Inflammatory macrophage treated with lipopolysaccharide for 1 hour (primary cell): ENCODE measurements at regions not wholly inside any gene's neighbourhood (a gene's known extent, or its start where the extent isn't known, plus 50 kb on each side); places are given as distances from the start of the nearest gene placed in this dataset.
"Not testable (repeated sequence)": the region's sequence is repeated elsewhere in the genome, so short reads cannot be mapped to it uniquely, and the experiment has no call there.

Experiments used
- DNase-seq, 2 donors: peaks; one replicate each; pipeline ENCODE4 v3.0.0-alpha.2; 2020 to 2022

- no peak for DNase-seq
These were observed 185.8 kb upstream of the ID2 start for GRCh38 chr2:8496079-8496478.

DNA sequence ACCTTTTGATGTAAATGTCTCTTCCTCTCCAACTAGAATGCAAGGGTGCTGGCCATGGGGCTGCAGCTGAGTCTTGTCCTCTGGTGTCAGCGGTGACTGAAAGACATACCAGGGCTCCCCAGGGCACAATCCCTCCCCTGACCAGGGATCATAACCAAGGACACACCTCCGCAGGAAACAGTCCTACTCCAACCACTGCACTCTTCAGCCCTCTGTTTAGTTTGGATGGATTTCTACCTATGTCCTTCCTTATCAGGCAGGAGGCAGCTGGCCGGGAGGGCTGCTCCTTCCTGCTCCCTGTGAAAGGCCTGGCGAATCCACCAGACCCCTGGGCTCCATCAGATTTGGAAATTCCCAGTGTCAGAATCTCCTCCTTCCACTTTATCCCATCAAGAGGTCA is 185.2 kb upstream of the ID2 start:
- DNase-seq, result no peak

- no peak for DNase-seq
These were observed 182.9 kb upstream of the ID2 start for GRCh38 chr2:8498994-8499393.

DNA sequence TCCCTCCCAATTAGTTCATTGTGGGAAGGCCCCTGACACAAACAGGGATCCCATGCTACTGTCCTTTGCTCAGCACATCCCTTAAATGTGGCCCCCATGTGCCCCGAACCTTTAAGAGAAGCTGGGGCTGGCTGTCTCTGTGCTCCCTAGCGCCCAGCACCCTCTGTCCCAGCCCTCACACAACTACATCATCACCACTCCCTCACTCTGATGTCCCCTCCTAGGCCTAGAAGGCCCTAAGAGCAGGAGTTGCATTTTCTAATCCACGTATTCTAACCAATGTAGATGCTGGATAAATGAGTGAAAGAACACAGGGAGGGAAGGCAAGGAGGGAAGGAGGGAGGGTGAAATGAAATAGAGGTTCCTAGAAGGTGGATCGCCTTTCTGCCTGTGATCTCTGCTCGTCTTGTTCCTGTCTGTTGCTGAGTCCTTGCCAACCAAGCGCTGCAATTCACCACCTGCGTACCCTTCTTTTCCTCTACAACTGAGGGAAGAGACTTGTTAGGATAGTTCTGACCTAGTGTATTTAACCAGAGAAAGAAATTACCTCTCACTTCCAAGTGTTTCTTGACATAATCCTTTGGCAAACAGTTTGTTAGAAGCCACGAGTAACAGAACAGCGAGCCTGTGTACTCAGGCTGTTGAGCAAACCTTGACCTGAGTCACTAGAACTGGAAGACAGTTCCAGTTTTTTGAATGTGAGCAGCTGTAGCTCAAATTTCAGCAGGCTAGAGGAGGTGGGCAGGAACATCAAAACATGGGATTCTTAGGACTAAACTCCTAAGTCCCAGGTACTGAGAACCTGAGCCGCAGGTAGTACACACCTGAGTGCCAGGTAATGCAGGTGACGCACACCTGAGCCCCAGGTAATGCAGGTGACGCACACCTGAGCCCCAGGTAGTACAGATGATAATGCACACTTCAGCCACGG is 181.5 kb upstream of the ID2 start:
- no peak for DNase-seq

- DNase-seq, result peak; percentile 31 to 56
These were observed 180.7 kb upstream of the ID2 start for GRCh38 chr2:8501061-8501720.

DNA sequence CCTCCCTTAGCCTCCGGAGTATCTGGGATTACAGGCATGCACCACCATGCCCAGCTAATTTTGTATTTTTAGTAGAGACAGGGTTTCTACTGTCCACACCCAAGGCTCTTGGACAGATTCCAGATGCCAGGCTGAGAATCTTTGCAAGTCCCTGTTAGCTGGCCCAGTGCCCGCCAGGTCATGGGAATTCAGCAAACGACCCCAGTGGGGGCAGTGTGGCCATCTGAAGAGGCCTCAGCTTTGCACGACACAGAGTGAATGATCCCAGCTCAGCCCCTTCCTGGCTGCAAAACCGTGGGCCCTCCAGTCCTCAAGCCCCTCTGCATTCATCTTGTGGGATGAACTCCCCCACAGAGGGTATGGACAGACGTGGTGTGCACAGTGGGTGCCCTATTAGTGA is 179.5 kb upstream of the ID2 start:
- DNase-seq, result no peak

GRCh38 chr2:8505311-8505920 is 176.4 kb upstream of the ID2 start:
- no peak for DNase-seq

DNA sequence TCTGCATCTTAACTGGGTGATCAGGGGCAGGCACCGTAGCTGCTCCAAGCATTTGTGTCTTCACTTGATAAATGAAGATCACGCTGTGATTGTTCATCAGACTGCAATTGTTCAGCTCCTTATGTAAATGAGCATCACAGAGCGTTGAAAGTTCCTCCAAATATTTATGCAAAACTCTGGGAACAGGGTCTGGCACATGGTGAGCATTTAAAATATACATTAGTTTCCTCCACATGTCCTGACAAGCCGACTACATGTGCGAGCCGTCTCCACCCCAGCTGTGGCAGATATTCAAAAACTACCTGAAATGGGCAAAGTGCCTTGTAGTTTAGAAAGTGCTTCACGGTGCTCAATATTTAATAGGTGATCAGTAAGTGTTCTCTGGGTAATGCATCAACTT is 175.1 kb upstream of the ID2 start:
- DNase-seq, result no peak

GRCh38 chr2:8508766-8509165 is 173.1 kb upstream of the ID2 start:
- no peak for DNase-seq

DNA sequence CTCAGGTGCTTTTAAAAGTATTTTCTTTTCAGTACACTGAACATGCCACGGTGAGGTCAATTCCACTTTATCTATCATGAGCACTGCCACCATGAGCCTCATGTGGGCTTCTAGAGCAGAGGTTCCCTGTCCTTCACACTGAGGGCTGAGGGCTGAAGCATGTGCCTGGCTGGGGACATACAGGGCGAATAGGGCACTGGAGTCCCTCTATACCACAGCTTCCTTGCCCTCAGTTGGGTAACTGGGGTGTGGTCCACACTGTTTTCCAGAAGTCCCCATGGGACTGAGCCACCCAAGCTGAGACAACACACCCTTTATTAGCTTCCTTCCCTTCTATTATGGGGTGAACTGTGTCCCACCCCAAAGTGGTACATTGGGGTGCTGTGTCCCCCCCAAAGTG is 172.2 kb upstream of the ID2 start:
- peak in 1 of 2 donors; percentile 7 for DNase-seq

- DNase-seq, result not testable (repeated sequence)
These were observed 171.8 kb upstream of the ID2 start for GRCh38 chr2:8510055-8510454.

- DNase-seq, result no peak
These were observed 171.3 kb upstream of the ID2 start for GRCh38 chr2:8510519-8510918.

GRCh38 chr2:8511868-8512612 is 169.8 kb upstream of the ID2 start:
- peak; percentile 47 to 74 for DNase-seq

DNA sequence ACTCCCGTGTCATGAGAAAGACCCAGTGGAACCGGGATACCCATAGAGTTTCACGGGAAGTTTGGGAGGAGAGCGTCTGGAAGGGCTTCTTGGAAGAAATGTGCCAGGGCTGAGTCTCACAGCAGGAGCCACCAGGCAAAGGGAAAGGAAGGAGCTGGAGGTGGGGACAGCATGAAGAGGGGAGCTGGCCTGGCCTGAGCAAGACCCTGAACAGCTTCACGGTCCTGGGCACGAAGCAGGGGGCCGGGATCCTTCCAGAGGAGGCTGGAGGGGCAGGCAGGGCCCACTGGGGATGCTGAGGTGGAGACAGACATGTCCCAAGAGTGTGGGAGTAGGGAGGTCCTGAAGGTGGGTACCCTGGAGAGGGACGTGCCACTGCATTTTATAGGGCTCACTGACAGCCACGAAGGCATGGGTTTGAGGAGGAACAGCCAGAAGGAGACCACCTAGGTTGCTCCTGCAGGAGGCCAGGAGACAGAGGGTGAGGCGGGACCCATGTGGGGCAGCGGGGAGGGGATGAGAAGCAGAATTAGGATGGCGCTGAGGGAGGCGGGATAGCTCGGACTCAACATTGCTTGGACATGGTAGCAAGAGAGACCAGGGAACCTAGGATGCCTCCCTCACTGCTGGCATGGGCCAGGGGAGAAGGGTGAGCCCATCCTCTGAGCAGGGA is 168.1 kb upstream of the ID2 start:
- DNase-seq, result no peak

DNA sequence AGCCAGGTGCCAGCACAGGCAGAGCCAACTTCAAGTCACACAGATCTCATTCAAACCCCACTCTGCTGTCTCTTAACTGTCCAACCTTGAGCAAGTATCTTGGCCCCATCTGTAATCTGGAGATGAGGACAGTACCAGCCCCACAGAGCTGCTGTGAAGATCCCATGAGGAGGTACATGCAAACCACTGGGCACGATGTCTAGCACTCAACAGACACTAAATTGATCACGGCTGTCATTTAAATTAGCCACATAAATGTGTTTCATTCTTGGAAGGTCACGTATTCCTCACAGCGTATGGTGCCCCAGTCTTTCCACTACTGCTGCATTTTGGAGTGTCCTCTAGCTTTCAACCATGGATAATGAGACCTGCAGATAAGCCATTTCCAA is 167.6 kb upstream of the ID2 start:
- no peak for DNase-seq

- peak; percentile 70 to 79 for DNase-seq
These were observed 166.8 kb upstream of the ID2 start for GRCh38 chr2:8514796-8515758.

GRCh38 chr2:8515864-8516533 is 165.9 kb upstream of the ID2 start:
- DNase-seq, result no peak

DNA sequence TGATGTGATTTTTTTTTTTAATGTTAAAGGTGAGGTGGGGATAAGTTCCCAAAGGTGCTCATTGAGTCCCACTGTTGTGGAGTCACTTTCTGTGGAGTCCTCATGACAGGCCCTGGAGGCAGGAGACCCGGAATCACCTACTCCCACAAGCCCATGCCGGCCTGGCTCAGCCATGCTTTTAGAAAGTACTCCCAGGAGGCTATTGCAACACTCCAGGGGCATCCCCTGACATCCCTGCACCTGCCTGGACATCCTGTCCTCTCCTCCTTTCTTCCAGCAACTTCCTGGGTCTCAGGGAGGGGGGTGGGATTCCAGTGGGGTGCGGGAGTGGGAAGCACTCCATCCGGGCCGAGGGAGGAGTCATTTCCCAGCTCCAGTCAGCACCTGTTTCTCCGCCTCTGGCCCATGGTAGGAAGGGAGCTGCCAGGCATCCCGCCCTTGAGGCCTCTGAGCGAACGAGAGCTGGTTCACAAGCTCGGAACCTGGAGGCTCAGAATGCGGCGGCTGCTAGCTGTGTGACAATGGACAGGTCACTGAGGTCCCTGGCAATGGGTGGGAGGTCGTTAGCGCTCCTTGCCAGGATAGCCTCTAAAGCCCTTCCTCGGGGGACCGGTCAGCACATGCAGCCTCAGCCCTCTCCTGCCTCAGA is 163.9 kb upstream of the ID2 start:
- DNase-seq, result no peak

DNA sequence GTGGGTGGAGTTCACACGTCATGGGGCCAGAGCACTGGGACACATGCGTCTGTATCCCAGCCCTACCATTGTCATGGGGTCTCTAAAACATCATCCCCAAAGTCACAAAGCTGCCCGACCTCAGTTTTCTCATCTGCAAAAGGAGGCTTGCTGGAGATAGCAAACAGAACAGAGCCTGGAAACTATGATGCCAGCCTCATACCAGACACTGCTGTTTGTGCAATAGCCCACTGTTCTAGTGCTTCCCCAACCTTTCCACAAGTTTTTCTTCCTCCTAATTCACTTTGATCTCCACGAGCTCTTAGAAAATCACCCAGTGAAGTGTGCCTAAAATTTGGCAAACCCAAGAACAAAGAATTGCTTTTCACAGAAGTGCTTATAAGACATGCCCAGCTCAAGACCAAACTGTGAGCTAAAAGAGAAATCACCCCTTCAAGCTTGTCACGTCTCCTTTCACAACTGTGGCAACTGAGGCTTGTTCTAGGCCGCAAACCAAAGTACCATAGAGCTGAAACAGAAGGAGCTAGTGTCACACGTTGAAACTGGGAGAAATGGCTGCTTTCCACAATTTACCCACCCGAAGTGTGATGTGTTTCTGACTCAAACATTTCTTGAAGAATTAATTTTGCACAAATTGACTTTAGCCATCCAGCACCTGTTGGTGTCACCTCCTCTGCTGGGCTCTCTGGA is 162.7 kb upstream of the ID2 start:
- DNase-seq, result peak; percentile 33 to 56
